Effector memory CD4-positive, alpha-beta T cell (primary cell): ENCODE measurements at regions not wholly inside any gene's neighbourhood (a gene's known extent, or its start where the extent isn't known, plus 50 kb on each side); places are given as distances from the start of the nearest gene placed in this dataset.

Experiments used
- DNase-seq, 3 donors: peaks; one replicate each; pipeline ENCODE4 v3.0.0-alpha.2; 2020
- H3K27ac ChIP-seq: 2 replicates; pipeline ENCODE4 v1.7.0; 2013; ENCODE audit warnings: mild to moderate bottlenecking, low read length, moderate library complexity; ENCODE audit not compliant: insufficient read depth, poor library complexity, severe bottlenecking
- H3K27me3 ChIP-seq: replicated peaks from 2 replicates; pipeline ENCODE4 v1.7.0; 2013; ENCODE audit warnings: mild to moderate bottlenecking, low read length; ENCODE audit not compliant: insufficient read depth, control insufficient read depth, poor library complexity, severe bottlenecking
- H3K36me3 ChIP-seq: 2 replicates; pipeline ENCODE4 v1.7.0; 2013; ENCODE audit warnings: mild to moderate bottlenecking, low read length, moderate library complexity; ENCODE audit not compliant: control insufficient read depth, insufficient read depth
- H3K4me1 ChIP-seq: 2 replicates; pipeline ENCODE4 v1.7.0; 2013; ENCODE audit warnings: low read length, mild to moderate bottlenecking; ENCODE audit not compliant: control insufficient read depth, insufficient read depth, poor library complexity, severe bottlenecking
- H3K4me3 ChIP-seq: 2 replicates; pipeline ENCODE4 v1.7.0; 2013; ENCODE audit warnings: low read length, low read depth, mild to moderate bottlenecking; ENCODE audit not compliant: insufficient read depth, poor library complexity, severe bottlenecking
- H3K9me3 ChIP-seq: 2 replicates; pipeline ENCODE4 v1.7.0; 2013; ENCODE audit warnings: mild to moderate bottlenecking, low read length, moderate library complexity; ENCODE audit not compliant: control insufficient read depth

- no peaks in the 10 kb centered on the region for H3K4me1 ChIP-seq
- H3K27me3 ChIP-seq = no peaks in the 10 kb centered on the region
- no peaks in the 10 kb centered on the region for H3K36me3 ChIP-seq
- no peaks in the 10 kb centered on the region for H3K9me3 ChIP-seq
- H3K27ac ChIP-seq = no peak overlapping the region
- H3K4me3 ChIP-seq = no peak overlapping the region
- DNase-seq = no peak
Measured at GRCh38 chr10:44473146-44473545, 88.2 kb upstream of the CXCL12 start.

- H3K27me3 ChIP-seq = no peaks in the 10 kb centered on the region
Measured at GRCh38 chr10:44476409-44477045, 91.6 kb upstream of the CXCL12 start.

GRCh38 chr10:44477046-44477425 lies 92.1 kb upstream of the CXCL12 start:
- Histone ChIP-seq H3K27ac (no peak overlapping the region), H3K9me3 (no peaks in the 10 kb centered on the region), H3K36me3 (no peaks in the 10 kb centered on the region), H3K4me1 (no peaks in the 10 kb centered on the region), H3K27me3 (no peaks in the 10 kb centered on the region), H3K4me3 (no peak overlapping the region)
- DNase-seq = no peak

More at GRCh38 chr10:44476409-44477045, 91.6 kb upstream of the CXCL12 start:
- H3K4me1 ChIP-seq = no peaks in the 10 kb centered on the region
- no peaks in the 10 kb centered on the region for H3K9me3 ChIP-seq
- H3K27ac ChIP-seq = no peak overlapping the region
- H3K36me3 ChIP-seq = no peaks in the 10 kb centered on the region
- H3K4me3 ChIP-seq = no peak overlapping the region
- no peak for DNase-seq

- Histone ChIP-seq H3K36me3 (no peaks in the 10 kb centered on the region), H3K4me3 (no peak overlapping the region), H3K9me3 (no peaks in the 10 kb centered on the region), H3K27me3 (no peaks in the 10 kb centered on the region), H3K27ac (no peak overlapping the region), H3K4me1 (no peaks in the 10 kb centered on the region)
- no peak for DNase-seq
Measured at GRCh38 chr10:44478040-44478439, 93.1 kb upstream of the CXCL12 start.

GRCh38 chr10:44478876-44479705 lies 94.2 kb upstream of the CXCL12 start:
- DNase-seq = no peak
- Histone ChIP-seq H3K27ac (no peak overlapping the region), H3K9me3 (no peaks in the 10 kb centered on the region), H3K27me3 (no peaks in the 10 kb centered on the region), H3K4me3 (no peak overlapping the region), H3K36me3 (no peaks in the 10 kb centered on the region), H3K4me1 (no peaks in the 10 kb centered on the region)

- Histone ChIP-seq H3K9me3 (no peaks in the 10 kb centered on the region), H3K4me1 (no peaks in the 10 kb centered on the region), H3K27ac (no peak overlapping the region), H3K4me3 (no peak overlapping the region), H3K27me3 (no peaks in the 10 kb centered on the region), H3K36me3 (no peaks in the 10 kb centered on the region)
- DNase-seq = no peak
Measured at GRCh38 chr10:44492678-44493077, 107.8 kb upstream of the CXCL12 start.

- H3K4me1 ChIP-seq = no peaks in the 10 kb centered on the region
- no peak for DNase-seq
- no peaks in the 10 kb centered on the region for H3K27me3 ChIP-seq
- H3K27ac ChIP-seq = no peak overlapping the region
- no peaks in the 10 kb centered on the region for H3K9me3 ChIP-seq
- H3K4me3 ChIP-seq = no peak overlapping the region
- no peaks in the 10 kb centered on the region for H3K36me3 ChIP-seq
Measured at GRCh38 chr10:44498222-44498621, 113.3 kb upstream of the CXCL12 start.

GRCh38 chr10:44500451-44500850 lies 115.6 kb upstream of the CXCL12 start:
- Histone ChIP-seq H3K27ac (no peak overlapping the region), H3K36me3 (no peaks in the 10 kb centered on the region), H3K4me1 (no peaks in the 10 kb centered on the region), H3K9me3 (no peaks in the 10 kb centered on the region), H3K27me3 (no peaks in the 10 kb centered on the region), H3K4me3 (no peak overlapping the region)
- no peak for DNase-seq

- H3K9me3 ChIP-seq = no peaks in the 10 kb centered on the region
- DNase-seq = no peak
- H3K27me3 ChIP-seq = no peaks in the 10 kb centered on the region
- no peaks in the 10 kb centered on the region for H3K36me3 ChIP-seq
- no peaks in the 10 kb centered on the region for H3K4me1 ChIP-seq
- no peak overlapping the region for H3K27ac ChIP-seq
- no peak overlapping the region for H3K4me3 ChIP-seq
Measured at GRCh38 chr10:44506386-44506785, 121.5 kb upstream of the CXCL12 start.

GRCh38 chr10:44510379-44511115 lies 125.7 kb upstream of the CXCL12 start:
- no peaks in the 10 kb centered on the region for H3K36me3 ChIP-seq
- H3K27ac ChIP-seq = no peak overlapping the region
- H3K27me3 ChIP-seq = no peaks in the 10 kb centered on the region
- no peaks in the 10 kb centered on the region for H3K4me1 ChIP-seq
- no peak overlapping the region for H3K4me3 ChIP-seq
- no peak for DNase-seq
- no peaks in the 10 kb centered on the region for H3K9me3 ChIP-seq
